C4-2B (cell line): ENCODE measurements at regions not wholly inside any gene's neighbourhood (a gene's known extent, or its start where the extent isn't known, plus 50 kb on each side); places are given as distances from the start of the nearest gene placed in this dataset.

ENCODE experiments used
- H3K27ac ChIP-seq: fragments of 450-650 bp; 2 replicates; pipeline ENCODE4 v1.5.1; 2017
- CTCF ChIP-seq: fragments of 450-650 bp; conservative IDR thresholded peaks from 2 replicates; pipeline ENCODE4 v1.5.1; 2017; ENCODE audit warnings: mild to moderate bottlenecking
- ZFX ChIP-seq: fragments of 450-650 bp; IDR thresholded peaks from 2 replicates; pipeline ENCODE4 v1.6.1; 2017

GRCh38 chr9:1832960-1833359 is 182.2 kb upstream of the SMARCA2 start:
- no peak overlapping the region for H3K27ac ChIP-seq
- TF ChIP-seq ZFX (no peak), CTCF (no peak)

GRCh38 chr9:1837453-1838084 is 177.6 kb upstream of the SMARCA2 start:
- no peak overlapping the region for H3K27ac ChIP-seq
- TF ChIP-seq ZFX (no peak), CTCF (peak; percentile 79)

GRCh38 chr9:1839909-1840308 is 175.2 kb upstream of the SMARCA2 start:
- H3K27ac ChIP-seq: no peak overlapping the region
- no peak for TF ChIP-seq CTCF
- TF ChIP-seq ZFX: no peak

- TF ChIP-seq CTCF: no peak
- no peak for TF ChIP-seq ZFX
- no peak overlapping the region for H3K27ac ChIP-seq
These were observed 169.7 kb upstream of the SMARCA2 start for GRCh38 chr9:1845425-1845824.

GRCh38 chr9:1855726-1856125 is 159.4 kb upstream of the SMARCA2 start:
- TF ChIP-seq CTCF: no peak
- TF ChIP-seq ZFX: no peak
- no peak overlapping the region for H3K27ac ChIP-seq

- H3K27ac ChIP-seq: no peak overlapping the region
- TF ChIP-seq CTCF (no peak), ZFX (no peak)
These were observed 157.3 kb upstream of the SMARCA2 start for GRCh38 chr9:1857808-1858207.

- no peak overlapping the region for H3K27ac ChIP-seq
- TF ChIP-seq ZFX: no peak
- peak; percentile 83 for TF ChIP-seq CTCF
These were observed 145.3 kb upstream of the SMARCA2 start for GRCh38 chr9:1869843-1870242.
